ENCODE measurements at regions not wholly inside any gene's neighbourhood (a gene's known extent, or its start where the extent isn't known, plus 50 kb on each side); places are given as distances from the start of the nearest gene placed in this dataset.

- intact Hi-C loops (cut with DNase I): no loop called here
- Histone ChIP-seq H3K27ac (no peak overlapping the region), H3K4me1 (no peaks in the 10 kb centered on the region), H3K36me3 (ENCODE audit: insufficient read depth in 1 of 2, low read depth in 1 of 2) (no peaks in the 10 kb centered on the region), H3K9me3 (no peaks in the 10 kb centered on the region), H3K4me3 (no peak overlapping the region), H3K27me3 (ENCODE audit: insufficient read depth in 3 of 3, low read length in 2 of 3) (peaks cover 0 to 31% (median 3%) of the 10 kb centered on the region in 3 donors)
- WGBS, 3 donors: 74 to 77% (median 76%) methylated on average over 8 of the region's 8 CpGs
- ATAC-seq (no peak), DNase-seq (no peak)
- no peak for TF ChIP-seq CTCF (IDR thresholded peaks at IDR 0.05)
These were observed 301.5 kb downstream of the RRAGC start for GRCh38 chr1:38558055-38558454.

- H3K9me3 ChIP-seq: no peaks in the 10 kb centered on the region
- peaks cover 0 to 24% (median 0%) of the 10 kb centered on the region in 3 donors for H3K27me3 ChIP-seq (ENCODE audit: insufficient read depth in 3 of 3, low read length in 2 of 3)
- H3K27ac ChIP-seq: no peak overlapping the region
- TF ChIP-seq CTCF (IDR thresholded peaks at IDR 0.05): no peak
- DNase-seq (no peak), ATAC-seq (no peak)
- no peaks in the 10 kb centered on the region for H3K4me1 ChIP-seq
- no peaks in the 10 kb centered on the region for H3K36me3 ChIP-seq (ENCODE audit: insufficient read depth in 1 of 2, low read depth in 1 of 2)
- 55 to 80% (median 56%) methylated on average over 1 of the region's 1 CpG for WGBS, 3 donors
- no peak overlapping the region for H3K4me3 ChIP-seq
- intact Hi-C loops (cut with DNase I): no loop called here
These were observed 304.0 kb downstream of the RRAGC start for GRCh38 chr1:38555594-38555993.

DNA sequence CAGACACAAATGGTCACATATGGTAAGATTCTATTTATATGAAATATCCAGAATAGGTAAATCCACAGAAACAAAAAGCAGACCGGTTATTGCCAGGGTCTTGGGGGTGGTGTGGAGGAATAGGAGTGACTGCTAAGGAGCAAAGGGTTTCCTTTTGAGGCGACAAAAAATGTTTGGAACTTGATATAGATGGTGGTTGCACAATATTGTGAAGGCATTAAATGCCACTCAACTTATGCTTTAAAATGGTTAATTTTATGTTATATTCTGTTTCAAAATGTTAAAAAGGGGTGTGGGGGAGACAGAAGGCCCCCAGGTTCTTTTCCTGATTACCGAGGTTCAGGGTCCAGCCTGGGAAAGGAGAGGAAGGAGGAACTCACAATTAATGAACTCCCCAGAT, 304.4 kb downstream of the RRAGC start:
- H3K4me1 ChIP-seq: no peaks in the 10 kb centered on the region
- no peaks in the 10 kb centered on the region for H3K9me3 ChIP-seq
- ATAC-seq (no peak), DNase-seq (no peak)
- no peak for TF ChIP-seq CTCF (IDR thresholded peaks at IDR 0.05)
- peaks cover 0 to 26% (median 0%) of the 10 kb centered on the region in 3 donors for H3K27me3 ChIP-seq (ENCODE audit: insufficient read depth in 3 of 3, low read length in 2 of 3)
- no peak overlapping the region for H3K27ac ChIP-seq
- no peak overlapping the region for H3K4me3 ChIP-seq
- H3K36me3 ChIP-seq (ENCODE audit: insufficient read depth in 1 of 2, low read depth in 1 of 2): no peaks in the 10 kb centered on the region
- intact Hi-C loops (cut with DNase I): no loop called here
- WGBS, 3 donors: 82 to 86% (median 82%) methylated on average over 3 of the region's 3 CpGs

DNA sequence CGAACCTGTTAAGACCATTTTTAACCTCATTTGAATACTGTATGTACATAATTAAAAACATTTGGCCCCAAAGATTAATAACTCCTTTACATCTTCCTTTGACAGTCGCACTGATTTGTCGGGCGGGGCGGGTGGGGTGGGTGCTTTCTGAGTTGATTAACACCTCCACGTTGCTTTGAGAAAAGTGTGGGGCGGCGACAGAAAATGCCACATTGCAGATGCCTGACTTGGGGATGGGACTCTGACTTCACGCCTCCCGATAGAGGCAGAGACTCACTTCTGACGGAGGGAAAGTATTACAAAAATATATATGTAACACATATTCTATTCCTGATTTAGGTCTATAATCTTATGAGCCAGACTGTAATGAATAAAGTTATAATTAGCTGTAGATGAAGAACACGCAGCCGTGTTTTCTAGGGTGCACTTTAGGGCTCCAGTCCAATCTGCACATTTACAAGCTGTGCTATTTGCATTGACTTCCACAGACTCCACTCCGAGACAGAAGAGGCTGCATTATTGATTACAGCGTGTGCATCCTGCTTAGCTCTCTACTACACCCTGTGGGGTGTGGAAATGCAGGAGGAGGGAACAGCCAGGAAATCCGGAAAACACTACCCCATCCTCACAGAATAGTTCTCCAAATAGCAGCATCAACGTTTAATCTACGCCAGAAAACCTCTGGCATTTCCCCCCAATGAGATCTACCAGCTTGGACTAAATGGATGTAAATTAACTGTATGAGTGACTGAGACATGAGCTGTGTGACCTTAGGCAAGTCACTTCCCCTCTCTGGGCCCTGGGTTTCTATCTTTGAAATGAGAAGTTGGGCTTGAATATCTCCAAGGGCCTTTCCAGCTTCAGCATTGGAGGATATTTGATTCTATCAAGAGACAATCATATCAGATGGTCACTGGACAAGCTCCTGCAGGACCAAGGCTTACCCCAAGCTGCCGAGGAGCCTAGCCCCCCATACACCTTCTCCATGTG, 308.0 kb downstream of the RRAGC start:
- Histone ChIP-seq H3K27ac (no peak overlapping the region), H3K9me3 (no peaks in the 10 kb centered on the region), H3K4me3 (no peak overlapping the region), H3K36me3 (ENCODE audit: insufficient read depth in 1 of 2, low read depth in 1 of 2) (no peaks in the 10 kb centered on the region), H3K4me1 (no peaks in the 10 kb centered on the region), H3K27me3 (ENCODE audit: insufficient read depth in 3 of 3, low read length in 2 of 3) (peaks cover 0 to 30% (median 0%) of the 10 kb centered on the region in 3 donors)
- intact Hi-C loops (cut with DNase I): no loop called here
- no peak for TF ChIP-seq CTCF (IDR thresholded peaks at IDR 0.05)
- 75 to 77% (median 75%) methylated on average over 19 of the region's 19 CpGs for WGBS, 3 donors
- no peak for ATAC-seq
- no peak for DNase-seq

Data from psoas muscle (tissue), 7 donors.